Pons (tissue), 1 donor: ENCODE measurements at regions not wholly inside any gene's neighbourhood (a gene's known extent, or its start where the extent isn't known, plus 50 kb on each side); places are given as distances from the start of the nearest gene placed in this dataset.

ENCODE experiments used
- DNase-seq: peaks from one replicate; pipeline ENCODE4 v3.0.0-alpha.2; 2016; ENCODE audit warnings: low spot score

- DNase-seq, result no peak
These were observed 169.7 kb downstream of the IGLL1 start for GRCh38 chr22:23410411-23410810.

DNA sequence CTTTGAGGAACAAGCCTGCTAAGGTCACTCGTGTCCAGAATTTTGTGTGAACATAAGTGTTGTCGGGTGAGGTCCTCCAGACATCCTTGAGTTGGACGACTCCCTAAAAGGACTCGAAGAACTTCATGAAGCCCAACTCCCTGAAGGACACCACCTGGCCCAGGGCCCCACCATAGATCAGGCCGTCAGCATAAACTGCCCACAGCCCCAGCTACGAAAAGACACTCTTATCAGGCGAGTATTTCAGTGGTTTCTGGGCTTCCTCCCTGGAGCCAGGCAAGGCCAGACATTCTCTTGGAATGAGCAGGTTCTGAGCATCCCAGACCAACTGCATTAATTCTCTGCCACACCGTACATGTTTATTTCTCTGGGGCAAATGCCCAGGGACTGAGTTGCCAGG is 170.1 kb downstream of the IGLL1 start:
- no peak for DNase-seq

GRCh38 chr22:23408321-23408720 is 171.8 kb downstream of the IGLL1 start:
- no peak for DNase-seq

GRCh38 chr22:23405366-23405851 is 174.7 kb downstream of the IGLL1 start:
- DNase-seq, result no peak

GRCh38 chr22:23404689-23405365 is 175.3 kb downstream of the IGLL1 start:
- no peak for DNase-seq

GRCh38 chr22:23403720-23404688 is 176.1 kb downstream of the IGLL1 start:
- DNase-seq, result no peak

DNA sequence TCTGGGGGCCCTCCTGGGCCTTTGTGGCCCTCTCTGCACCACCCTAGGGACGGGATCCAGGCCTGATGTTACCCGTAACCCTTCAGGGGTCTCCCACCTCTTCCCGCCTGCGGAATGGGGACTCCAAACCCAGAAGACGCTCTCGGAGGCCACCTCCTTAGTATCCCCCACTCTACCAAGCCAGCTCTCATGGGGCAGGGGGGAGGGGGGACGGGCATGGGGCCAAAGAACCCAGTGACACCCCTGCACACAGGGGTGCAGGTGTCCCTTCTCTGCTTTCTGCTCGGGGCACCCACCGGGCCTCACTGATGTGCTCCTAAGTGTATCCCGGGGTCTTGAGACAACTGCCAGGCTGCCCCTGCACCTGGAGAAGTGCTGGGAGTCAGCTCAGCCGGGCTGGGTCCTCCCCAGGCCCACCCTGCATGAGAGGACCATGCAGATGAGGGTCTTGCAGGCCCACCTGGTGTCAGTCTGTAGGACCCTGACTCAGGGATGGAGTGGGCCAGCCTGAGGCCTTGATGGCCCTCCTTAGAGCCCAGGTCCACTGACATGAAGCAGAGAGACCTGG is 176.9 kb downstream of the IGLL1 start:
- no peak for DNase-seq

GRCh38 chr22:23402275-23403151 is 177.6 kb downstream of the IGLL1 start:
- DNase-seq, result no peak

DNA sequence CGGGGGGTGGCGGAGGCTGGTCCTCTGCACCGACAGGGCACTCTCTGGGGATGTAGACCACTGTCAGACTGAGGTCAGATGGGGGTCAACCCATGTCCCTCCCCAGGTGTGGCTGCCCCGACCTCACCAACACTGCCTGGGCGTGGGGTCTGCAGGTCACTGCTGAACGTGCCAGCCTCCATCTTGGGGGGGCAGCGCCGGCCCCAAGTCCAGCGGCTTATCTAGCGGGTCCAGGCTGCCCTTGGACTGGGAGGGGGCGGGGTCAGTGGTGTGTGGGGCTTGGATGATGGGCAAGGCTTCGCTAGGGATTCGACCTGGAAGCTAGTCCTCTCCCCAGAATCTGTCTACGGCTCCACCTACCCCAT is 178.2 kb downstream of the IGLL1 start:
- no peak for DNase-seq

GRCh38 chr22:23401111-23401909 is 178.8 kb downstream of the IGLL1 start:
- DNase-seq, result no peak

DNA sequence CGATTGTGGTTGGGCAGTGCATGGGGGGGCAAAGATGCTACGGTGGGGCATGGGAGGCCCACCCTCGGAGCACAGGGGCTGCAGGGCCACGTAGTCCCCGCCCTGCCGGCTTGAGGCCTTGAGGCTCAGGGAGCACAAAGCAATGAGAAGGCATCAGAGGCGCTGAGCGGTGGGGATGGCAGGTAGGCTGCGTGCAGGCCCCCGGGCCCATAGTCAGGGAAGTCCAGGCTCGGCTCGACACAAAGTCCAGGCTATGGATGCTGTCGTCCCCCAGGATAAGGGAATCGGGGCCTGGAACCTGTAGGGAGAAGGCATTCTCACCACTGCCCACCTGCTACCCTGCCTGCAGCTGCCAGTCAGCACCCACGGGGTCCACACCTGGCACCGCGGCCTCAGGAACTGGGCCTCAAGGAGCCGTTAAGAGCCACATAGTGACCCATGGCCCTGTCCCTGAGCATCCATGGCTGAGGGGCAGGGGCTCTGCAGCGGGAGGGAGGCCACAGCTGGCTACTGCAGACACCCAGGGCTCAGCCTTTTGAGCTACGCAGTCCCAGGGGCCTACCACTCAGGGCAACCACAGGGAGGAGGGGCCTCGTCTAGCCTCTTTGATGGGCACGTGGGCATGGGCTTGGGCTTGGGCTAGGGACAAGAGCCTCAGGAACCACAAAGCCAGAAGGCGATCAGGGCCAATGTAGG is 179.7 kb downstream of the IGLL1 start:
- no peak for DNase-seq

DNA sequence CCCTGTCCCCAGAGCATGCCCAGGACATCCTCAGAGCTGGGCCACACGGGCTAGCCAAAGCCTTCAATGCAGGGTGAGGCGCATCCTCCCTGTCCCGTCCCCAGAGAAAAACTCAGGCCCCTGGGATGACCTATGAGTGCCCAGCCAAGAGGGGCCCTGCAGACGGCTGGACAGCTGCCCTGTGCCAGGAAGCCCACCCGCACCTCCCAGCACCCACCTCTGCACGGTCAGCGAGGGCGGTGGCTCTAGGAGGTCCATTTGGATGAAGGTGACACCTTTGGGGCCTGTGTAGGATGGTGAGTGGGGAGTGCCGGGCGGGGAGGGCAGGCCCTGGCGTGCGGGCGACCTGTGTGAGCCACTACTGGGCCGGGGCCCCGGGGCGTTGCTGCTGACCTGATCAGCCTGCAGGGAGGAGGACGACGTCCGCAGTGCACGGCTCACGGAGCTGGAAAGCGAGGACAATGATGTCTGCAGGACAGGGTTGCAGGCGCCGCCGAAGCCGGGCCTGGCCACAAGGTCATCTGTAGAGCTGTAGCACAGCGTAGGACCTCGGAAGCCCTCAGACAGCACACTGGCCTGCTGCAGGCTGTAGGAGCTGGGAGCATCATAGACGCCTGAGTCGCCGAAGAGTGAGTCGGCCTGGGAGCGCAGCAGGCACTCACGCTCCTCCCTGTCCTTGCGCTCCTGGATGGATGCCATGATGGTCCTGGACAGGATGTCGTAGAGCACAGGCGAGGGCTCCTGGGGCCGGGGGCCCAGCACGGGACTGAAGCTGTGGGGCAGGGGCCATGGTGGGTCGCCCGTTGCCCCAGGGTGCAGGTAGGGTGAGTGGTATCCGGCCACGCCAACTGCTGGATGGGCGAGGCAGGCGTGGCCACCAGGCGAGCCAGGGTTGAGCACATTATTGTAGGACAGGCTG is 180.5 kb downstream of the IGLL1 start:
- no peak for DNase-seq

DNA sequence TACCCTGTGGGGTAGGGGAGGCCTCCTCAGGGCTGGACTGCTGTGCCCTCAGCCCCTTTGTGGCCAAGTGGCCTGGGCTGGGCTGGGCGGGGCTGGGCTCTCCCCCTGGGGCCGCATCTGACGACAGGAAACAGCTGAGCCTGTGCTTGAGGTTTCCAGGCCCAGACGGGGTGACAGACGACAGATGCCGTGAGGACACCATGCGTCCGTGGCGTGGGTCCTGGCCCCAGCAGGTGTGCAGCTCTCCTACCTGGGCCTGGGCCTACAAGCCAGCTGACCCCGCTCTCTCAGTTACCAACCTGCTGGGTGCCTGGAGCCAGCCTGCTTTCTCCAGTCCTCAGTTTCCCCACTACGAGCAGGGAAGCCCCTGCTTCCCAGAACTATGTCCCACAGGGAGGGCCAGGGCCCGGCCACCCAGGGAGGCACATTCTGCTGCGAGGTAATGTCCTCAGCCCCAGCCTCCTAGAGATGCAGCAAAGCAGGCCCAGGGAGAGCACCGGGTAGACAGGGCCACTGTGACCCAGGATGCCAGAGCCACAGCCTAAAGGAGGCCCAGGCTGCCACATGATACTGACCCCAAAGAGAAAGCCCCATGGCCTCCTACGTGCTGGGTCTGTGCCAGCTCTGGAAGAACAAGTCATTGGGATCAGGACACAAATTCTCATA is 181.3 kb downstream of the IGLL1 start:
- DNase-seq, result no peak

DNA sequence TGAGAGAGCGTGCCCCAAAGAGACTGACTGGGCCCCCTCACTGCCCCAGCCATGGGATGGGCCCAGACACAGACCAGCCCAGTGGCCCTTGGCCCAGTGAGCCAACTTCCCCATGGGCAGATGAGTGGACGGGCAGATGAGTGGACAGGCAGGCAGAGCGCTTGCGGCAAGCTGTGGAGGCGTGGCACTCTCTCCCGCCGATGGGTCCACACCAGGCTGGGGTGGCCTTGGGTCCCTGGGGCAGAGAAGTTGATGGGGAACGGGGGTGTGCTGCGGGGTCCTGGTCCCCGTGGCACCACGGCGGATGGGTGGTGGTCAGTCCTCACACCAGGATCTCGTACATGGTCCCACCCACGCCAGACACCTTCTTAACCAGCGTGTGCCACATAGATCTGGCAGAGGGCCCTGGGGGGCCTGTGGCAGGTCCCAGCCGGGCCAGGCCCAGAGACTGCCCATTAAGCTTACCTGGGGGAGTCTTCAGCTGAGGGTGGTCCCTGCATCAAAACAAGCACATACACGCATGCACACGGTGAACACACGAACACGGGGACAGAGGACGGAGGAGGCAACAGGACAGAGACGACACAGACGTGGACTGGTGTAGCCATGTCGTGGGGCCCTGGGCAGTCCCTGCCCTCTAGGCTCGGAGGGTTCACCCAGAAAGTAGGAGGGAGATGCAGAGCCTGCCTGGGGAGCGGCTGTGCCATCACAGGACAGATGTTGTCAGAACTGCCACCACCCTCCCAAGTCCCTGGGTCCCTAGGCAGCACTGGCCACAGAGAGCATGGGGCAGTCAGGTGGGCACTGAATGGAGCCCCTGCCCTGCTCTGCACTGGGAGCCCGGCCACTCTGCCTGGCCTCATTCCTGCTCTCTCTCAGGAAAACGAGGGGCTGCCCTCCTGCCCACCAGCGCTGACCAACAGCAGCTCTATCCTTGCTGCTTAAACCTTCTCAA is 182.2 kb downstream of the IGLL1 start:
- no peak for DNase-seq

- DNase-seq, result no peak
These were observed 183.0 kb downstream of the IGLL1 start for GRCh38 chr22:23397008-23397612.

GRCh38 chr22:23396362-23397007 is 183.6 kb downstream of the IGLL1 start:
- DNase-seq, result no peak
